CD4-positive, alpha-beta T cell (primary cell): ENCODE measurements at regions not wholly inside any gene's neighbourhood (a gene's known extent, or its start where the extent isn't known, plus 50 kb on each side); places are given as distances from the start of the nearest gene placed in this dataset.
"Not testable (repeated sequence)": the region's sequence is repeated elsewhere in the genome, so short reads cannot be mapped to it uniquely, and the experiment has no call there.

Experiments
- ATAC-seq: fragments of 200-7000 bp; cut with Tn5 transposase; one replicate; pipeline ENCODE4 v1.10.0; 2022; ENCODE audit warnings: mild to moderate bottlenecking; ENCODE audit not compliant: poor library complexity
- CTCF ChIA-PET: fragments of 350-600 bp; sonication (Branson Sonifier 250); formaldehyde crosslinking; loops from one replicate; lab custom pipeline; 2021; ENCODE audit warnings: antibody characterized with exemption, inconsistent platforms; lab: Charles Lee
- POLR2A ChIA-PET: fragments of 350-600 bp; sonication (Branson Sonifier 250); formaldehyde crosslinking; loops from one replicate; lab custom pipeline; 2021; ENCODE audit warnings: antibody characterized with exemption, inconsistent platforms; lab: Charles Lee
- DNase-seq, 14 experiments: peaks; one replicate each; pipeline ENCODE4 v3.0.0-alpha.2; 2013 to 2020; ENCODE audit warnings: mixed read lengths in 2 of 14
- H3K27ac ChIP-seq, 2 donors: one replicate each; pipeline versions ENCODE4 v1.5.1 to v1.7.0; 2013; ENCODE audit warnings: low read length in 2 of 2, low read depth in 1 of 2, mild to moderate bottlenecking in 1 of 2
- H3K27me3 ChIP-seq, 2 experiments: 1 replicate in 1 of 2; 2 replicates in 1 of 2; pipeline versions ENCODE4 v1.6.1 to v1.7.0; 2013; ENCODE audit warnings: low read length in 2 of 2, control low read depth in 1 of 2, mild to moderate bottlenecking in 1 of 2, moderate library complexity in 1 of 2; ENCODE audit not compliant: insufficient read depth in 2 of 2, control insufficient read depth in 1 of 2
- H3K36me3 ChIP-seq: one replicate; pipeline ENCODE4 v1.6.1; 2013; ENCODE audit warnings: low read length, control low read depth; ENCODE audit not compliant: insufficient read depth
- H3K4me1 ChIP-seq: one replicate; pipeline ENCODE4 v1.6.1; 2013; ENCODE audit warnings: low read length, control low read depth; ENCODE audit not compliant: insufficient read depth
- H3K4me3 ChIP-seq: one replicate; pipeline ENCODE4 v1.5.1; 2013; ENCODE audit warnings: mild to moderate bottlenecking, low read length, moderate library complexity
- H3K9me3 ChIP-seq, 2 experiments: 1 replicate in 1 of 2; 2 replicates in 1 of 2; pipeline versions ENCODE4 v1.6.1 to v1.7.0; 2013; ENCODE audit warnings: low read length in 2 of 2, mild to moderate bottlenecking in 2 of 2, control low read depth in 1 of 2, moderate library complexity in 1 of 2; ENCODE audit not compliant: control insufficient read depth in 1 of 2, insufficient read depth in 1 of 2
- H3K27ac Mint-ChIP-seq: one replicate; pipeline ENCODE4 v1.8.0; 2020; ENCODE audit warnings: mixed read lengths
- H3K27me3 Mint-ChIP-seq: one replicate; pipeline ENCODE4 v1.8.0; 2021; ENCODE audit warnings: mixed read lengths
- H3K36me3 Mint-ChIP-seq: one replicate; pipeline ENCODE4 v1.8.0; 2021; ENCODE audit warnings: low read depth, mixed read lengths
- H3K4me1 Mint-ChIP-seq: one replicate; pipeline ENCODE4 v1.8.0; 2021; ENCODE audit warnings: low read depth, mixed read lengths
- H3K4me3 Mint-ChIP-seq: one replicate; pipeline ENCODE4 v1.8.0; 2020; ENCODE audit warnings: mild to moderate bottlenecking, mixed read lengths
- H3K9me3 Mint-ChIP-seq: one replicate; pipeline ENCODE4 v1.8.0; 2020; ENCODE audit warnings: mixed read lengths
- intact Hi-C, 2 experiments: fragments of 100-400 bp; cut with DNase I in 1 of 2; cut with micrococcal nuclease in 1 of 2; formaldehyde crosslinking; loops; one replicate each; pipeline versions ENCODE4 v1.15.1 to v1.9.0; 2023 to 2025; cut with DNase I, micrococcal nuclease
- TF ChIP-seq, protein P1 (sequence below): fragments of 200-600 bp; IDR thresholded peaks from one replicate; pipeline ENCODE4 v1.8.0; 2022; ENCODE audit warnings: antibody characterized with exemption, mild to moderate bottlenecking

DNA sequence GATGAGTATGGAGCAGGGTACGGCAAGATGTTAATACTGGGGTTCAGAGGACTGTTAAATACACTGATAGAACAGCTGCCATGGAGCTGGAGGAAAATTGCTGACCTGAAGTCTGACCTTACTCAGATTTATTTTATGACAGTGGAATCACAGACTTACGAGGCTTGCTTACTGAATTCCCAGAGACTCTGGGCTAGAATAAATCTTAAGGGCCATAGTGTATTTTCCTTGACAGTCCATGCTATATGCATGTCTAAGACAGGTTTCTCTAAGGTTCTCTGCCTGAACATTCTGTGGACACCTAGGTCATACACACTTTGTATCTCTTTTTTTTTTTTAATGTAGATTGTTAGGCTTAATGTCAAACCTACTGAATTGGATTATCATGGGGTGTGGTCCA is 633.2 kb upstream of the ACTRT1 start:
- Histone ChIP-seq H3K27ac (no peak overlapping the region), H3K27me3 (no peaks in the 10 kb centered on the region), H3K4me3 (no peak overlapping the region), H3K9me3 (no peaks in the 10 kb centered on the region), H3K36me3 (no peaks in the 10 kb centered on the region), H3K4me1 (no peaks in the 10 kb centered on the region)
- DNase-seq (no peak), ATAC-seq (no peak)
- TF ChIP-seq, protein P1, sequence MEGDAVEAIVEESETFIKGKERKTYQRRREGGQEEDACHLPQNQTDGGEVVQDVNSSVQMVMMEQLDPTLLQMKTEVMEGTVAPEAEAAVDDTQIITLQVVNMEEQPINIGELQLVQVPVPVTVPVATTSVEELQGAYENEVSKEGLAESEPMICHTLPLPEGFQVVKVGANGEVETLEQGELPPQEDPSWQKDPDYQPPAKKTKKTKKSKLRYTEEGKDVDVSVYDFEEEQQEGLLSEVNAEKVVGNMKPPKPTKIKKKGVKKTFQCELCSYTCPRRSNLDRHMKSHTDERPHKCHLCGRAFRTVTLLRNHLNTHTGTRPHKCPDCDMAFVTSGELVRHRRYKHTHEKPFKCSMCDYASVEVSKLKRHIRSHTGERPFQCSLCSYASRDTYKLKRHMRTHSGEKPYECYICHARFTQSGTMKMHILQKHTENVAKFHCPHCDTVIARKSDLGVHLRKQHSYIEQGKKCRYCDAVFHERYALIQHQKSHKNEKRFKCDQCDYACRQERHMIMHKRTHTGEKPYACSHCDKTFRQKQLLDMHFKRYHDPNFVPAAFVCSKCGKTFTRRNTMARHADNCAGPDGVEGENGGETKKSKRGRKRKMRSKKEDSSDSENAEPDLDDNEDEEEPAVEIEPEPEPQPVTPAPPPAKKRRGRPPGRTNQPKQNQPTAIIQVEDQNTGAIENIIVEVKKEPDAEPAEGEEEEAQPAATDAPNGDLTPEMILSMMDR = no peak
- intact Hi-C loops = no loop called here
- ChIA-PET CTCF (no interaction called here), POLR2A (no interaction called here)
- Mint-ChIP-seq H3K4me3 (no peak overlapping the region), H3K27me3 (no peaks in the 10 kb centered on the region), H3K36me3 (no peaks in the 10 kb centered on the region), H3K27ac (no peak overlapping the region), H3K4me1 (no peaks in the 10 kb centered on the region), H3K9me3 (no peaks in the 10 kb centered on the region)

DNA sequence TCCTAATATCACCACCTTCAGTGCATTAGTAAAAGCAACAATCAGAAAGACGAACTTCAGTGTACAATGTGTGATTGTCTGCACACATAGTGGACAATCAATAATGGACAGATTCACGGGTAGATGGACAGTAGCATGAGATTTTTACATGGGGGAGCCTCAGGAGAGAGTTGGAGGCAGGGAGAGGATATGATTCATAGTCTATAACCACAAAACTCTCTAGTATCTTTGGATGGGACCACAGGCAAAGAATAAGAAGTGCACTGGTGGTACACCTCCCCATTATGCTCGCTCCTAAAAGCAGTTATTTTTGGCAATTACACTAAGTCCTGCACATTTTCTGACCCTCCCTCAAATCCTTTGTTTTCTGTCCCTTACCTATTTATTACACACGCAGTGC is 624.4 kb upstream of the ACTRT1 start:
- H3K27ac Mint-ChIP-seq = no peak overlapping the region
- Histone ChIP-seq H3K27me3 (no peaks in the 10 kb centered on the region), H3K27ac (no peak overlapping the region), H3K4me1 (no peaks in the 10 kb centered on the region), H3K4me3 (no peak overlapping the region), H3K36me3 (no peaks in the 10 kb centered on the region), H3K9me3 (peaks cover 0 to 5% of the 10 kb centered on the region in 2 experiments)
- ATAC-seq = no peak
- H3K4me1 Mint-ChIP-seq = no peaks in the 10 kb centered on the region
- ChIA-PET POLR2A (no interaction called here), CTCF (no interaction called here)
- H3K27me3 Mint-ChIP-seq = no peaks in the 10 kb centered on the region
- no peak overlapping the region for H3K4me3 Mint-ChIP-seq
- DNase-seq = no peak
- H3K9me3 Mint-ChIP-seq = no peaks in the 10 kb centered on the region
- no peaks in the 10 kb centered on the region for H3K36me3 Mint-ChIP-seq
- TF ChIP-seq, protein P1 = no peak
- intact Hi-C loops = no loop called here

DNA sequence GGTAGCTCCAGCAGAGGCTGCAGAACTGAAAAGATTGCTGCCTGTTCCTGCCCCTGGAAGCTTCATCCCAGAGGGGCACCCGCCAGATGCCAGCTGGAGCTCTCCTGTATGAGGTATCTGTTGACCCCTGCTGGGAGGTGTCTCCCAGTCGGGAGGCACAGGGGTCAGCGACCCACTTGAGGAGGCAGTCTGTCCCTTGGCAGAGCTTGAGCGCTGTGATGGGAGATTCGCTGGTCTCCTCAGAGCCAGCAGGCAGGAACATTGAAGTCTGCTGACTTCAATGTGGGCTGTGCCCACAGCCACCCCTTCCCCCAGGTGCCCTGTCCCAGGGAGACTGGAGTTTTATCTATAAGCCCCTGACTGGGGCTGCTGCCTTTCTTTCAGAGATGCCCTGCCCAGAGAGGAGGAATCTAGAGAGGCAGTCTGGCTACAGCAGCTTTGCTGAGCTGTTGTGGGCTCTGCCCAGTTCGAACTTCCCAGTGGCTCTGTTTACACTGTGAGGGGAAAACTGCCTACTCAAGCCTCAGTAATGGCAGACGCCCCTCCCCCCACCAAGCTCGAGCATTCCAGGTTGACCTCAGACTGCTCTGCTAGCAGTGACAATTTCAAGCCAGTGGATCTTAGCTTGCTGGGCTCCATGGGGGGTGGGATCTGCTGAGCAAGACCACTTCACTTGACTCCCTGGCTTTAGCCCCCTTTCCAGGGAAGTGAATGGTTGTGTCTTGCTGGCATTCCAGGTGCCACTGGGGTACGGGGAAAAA is 622.3 kb upstream of the ACTRT1 start:
- POLR2A ChIA-PET, H3K27me3 Mint-ChIP-seq, H3K36me3 Mint-ChIP-seq, H3K4me3 ChIP-seq, H3K27ac ChIP-seq, CTCF ChIA-PET, H3K9me3 ChIP-seq, H3K9me3 Mint-ChIP-seq, H3K4me1 Mint-ChIP-seq, H3K27ac Mint-ChIP-seq, DNase-seq, intact Hi-C loops, H3K4me1 ChIP-seq, H3K4me3 Mint-ChIP-seq, H3K27me3 ChIP-seq, ATAC-seq, H3K36me3 ChIP-seq: not testable (repeated sequence)

DNA sequence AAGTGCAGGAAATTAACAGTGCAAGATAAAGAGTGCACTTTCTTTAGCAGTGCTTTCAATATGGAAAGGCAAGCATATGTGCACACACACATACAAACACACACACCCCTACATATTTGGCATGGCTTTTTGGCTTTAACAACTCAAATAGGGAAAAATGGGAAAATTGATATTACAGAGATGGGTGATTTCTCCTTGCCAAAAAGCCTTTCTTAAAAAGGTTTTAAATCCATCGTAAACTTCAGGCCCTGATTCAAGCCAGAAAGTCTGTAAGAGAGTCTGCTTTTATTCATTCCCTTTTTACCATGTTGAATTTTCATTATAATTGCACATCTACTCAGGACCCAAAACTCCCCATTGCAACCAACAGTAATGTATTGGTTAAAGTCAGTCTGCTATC is 612.0 kb upstream of the ACTRT1 start:
- POLR2A ChIA-PET = no interaction called here
- intact Hi-C loops = no loop called here
- CTCF ChIA-PET = no interaction called here
- H3K27me3 Mint-ChIP-seq = no peaks in the 10 kb centered on the region
- H3K36me3 Mint-ChIP-seq = no peaks in the 10 kb centered on the region
- no peaks in the 10 kb centered on the region for H3K4me1 ChIP-seq
- no peaks in the 10 kb centered on the region for H3K36me3 ChIP-seq
- H3K9me3 Mint-ChIP-seq = peaks cover 3% of the 10 kb centered on the region
- DNase-seq (no peak), ATAC-seq (no peak)
- no peaks in the 10 kb centered on the region for H3K9me3 ChIP-seq
- no peaks in the 10 kb centered on the region for H3K4me1 Mint-ChIP-seq
- H3K4me3 Mint-ChIP-seq = no peak overlapping the region
- no peak overlapping the region for H3K27ac Mint-ChIP-seq
- H3K4me3 ChIP-seq = no peak overlapping the region
- no peak overlapping the region for H3K27ac ChIP-seq
- TF ChIP-seq, protein P1 = no peak
- no peaks in the 10 kb centered on the region for H3K27me3 ChIP-seq
